HG02610 (cell line): ENCODE measurements at regions not wholly inside any gene's neighbourhood (a gene's known extent, or its start where the extent isn't known, plus 50 kb on each side); places are given as distances from the start of the nearest gene placed in this dataset.
"Not testable (repeated sequence)": the region's sequence is repeated elsewhere in the genome, so short reads cannot be mapped to it uniquely, and the experiment has no call there.

Experiments
- ATAC-seq: cut with Tn5 transposase; IDR thresholded peaks from one replicate; pipeline ENCODE4 v1.9.1; 2021; ENCODE audit warnings: mild to moderate bottlenecking, moderate library complexity; ENCODE audit not compliant: unreplicated experiment

DNA sequence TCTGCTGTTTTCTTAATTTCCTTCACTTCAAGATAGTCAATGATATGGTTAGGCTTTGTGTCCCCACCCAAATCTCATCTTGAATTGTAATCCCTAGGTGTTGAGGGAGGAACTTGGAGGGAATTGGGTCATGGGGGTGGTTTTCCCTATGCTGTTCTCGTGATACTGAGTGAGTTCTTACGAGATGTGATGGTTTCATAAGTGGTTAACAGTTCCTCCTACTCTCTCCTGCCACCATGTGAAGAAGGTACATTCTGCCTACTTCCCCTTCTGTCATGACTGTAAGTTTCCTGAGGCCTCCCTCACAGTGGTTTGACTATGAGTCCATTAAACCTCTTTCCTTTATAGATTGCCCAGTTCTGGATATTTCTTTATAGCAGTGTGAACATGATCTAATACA is 74.0 kb upstream of the SAMSN1 start:
- ATAC-seq = no peak

DNA sequence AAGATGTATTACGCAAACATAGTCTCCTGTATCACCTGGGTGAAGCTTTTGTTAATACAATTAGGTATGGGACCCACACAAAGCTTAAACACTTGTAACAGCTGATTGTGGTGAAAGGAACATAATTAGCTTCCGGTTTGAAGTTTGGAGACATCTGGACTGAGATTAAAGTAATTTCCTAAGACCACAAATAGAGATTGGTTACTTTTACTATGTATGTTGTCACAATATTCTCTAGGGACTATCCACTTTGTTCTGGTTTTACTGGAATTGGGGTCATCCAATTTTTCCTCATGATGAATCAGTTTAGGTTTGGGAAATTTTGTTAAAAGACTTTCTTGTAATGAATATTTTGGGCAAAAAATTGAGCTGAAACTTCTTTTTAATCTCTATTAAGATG is 71.8 kb upstream of the SAMSN1 start:
- no peak for ATAC-seq

DNA sequence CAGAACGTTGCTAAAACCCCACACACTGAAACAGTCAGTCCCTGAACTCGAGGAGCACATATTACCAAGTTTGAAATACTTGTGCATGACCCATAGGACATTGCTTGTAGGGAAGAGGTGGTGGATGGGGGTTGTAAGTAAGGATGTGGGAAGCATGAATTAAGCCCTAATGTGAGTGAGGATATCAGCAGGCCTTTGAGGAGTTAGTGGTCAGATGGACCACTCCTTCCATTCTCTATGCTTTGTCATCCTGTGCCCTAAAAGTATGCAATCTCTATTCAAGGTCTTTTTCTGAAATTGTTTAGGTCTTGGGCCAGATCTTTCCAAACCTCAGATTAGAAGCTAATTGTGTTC is 70.9 kb upstream of the SAMSN1 start:
- ATAC-seq = no peak

DNA sequence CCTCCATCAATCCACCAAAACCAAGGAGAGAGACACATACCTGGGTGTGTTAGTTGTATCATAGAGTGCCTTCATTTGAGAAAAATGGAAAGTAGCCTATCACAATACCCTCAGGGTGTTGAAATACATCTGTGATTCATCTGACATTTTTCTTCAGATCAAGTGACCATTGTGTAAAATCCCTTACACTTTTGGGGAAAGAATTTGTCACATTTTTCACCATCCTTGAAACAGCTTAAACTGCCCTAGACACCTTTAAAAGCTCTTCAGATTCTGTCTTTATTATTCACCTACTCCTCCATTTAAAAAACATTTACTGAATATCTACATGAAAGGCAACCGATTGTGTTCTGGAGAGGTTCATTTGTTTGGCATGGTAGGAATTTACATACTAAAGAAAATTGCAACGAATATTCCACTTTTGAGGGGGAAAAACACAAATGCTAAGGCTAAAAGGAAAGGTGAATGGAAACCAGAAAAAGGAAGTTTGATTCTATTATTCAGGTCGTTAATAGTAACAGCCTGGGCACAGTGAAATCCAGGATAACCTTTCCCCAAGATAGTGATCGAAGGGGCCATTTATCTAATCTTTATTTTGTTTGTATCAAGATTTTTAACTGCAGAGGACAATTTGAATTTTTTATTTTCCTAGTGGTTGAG is 70.4 kb upstream of the SAMSN1 start:
- no peak for ATAC-seq

DNA sequence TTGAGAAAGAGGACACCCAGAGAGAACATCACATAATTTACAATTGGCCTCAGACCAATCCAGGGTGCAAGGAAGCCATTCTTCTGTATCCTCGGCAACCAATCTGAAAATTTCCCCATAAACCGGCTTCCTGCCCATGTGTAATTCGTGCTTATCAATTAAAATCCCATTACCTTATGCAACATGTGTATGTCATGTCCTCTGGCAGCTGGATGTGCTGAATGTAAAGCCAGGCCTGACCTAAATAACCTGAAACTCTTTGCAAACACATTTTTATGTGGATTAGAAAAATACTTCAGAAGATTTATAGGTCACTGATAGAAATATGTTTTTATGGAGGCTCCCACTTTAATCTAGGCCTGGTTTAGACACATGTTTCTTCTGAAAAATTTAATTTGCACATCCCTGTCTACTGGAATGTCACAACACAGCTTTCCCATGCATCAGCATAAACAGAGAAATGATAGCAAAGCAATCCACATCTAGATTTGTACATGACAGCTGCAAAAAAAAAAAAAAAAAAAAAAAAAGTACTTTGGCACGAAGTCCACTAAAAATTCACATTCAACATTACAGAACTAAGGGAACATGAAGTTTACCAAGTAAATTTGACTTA is 69.4 kb upstream of the SAMSN1 start:
- no peak for ATAC-seq

DNA sequence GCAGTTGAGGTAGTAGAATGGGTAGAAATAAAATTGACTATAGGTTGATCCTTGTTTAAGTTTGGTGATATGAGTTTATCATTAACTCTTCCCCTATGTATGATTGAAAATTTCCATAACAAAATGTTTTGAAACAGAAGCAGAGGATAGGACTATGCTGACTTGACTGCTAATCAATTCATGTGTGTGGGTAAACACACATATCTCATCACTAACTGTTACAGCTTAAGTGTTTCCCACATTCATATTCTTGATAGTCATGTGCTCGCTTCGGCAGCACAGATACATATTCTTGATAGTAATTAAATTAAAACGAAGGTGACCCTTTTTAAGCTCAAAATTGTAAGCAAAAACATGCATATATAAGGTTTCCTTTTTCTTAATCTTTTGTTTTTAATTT is 68.2 kb upstream of the SAMSN1 start:
- no peak for ATAC-seq

DNA sequence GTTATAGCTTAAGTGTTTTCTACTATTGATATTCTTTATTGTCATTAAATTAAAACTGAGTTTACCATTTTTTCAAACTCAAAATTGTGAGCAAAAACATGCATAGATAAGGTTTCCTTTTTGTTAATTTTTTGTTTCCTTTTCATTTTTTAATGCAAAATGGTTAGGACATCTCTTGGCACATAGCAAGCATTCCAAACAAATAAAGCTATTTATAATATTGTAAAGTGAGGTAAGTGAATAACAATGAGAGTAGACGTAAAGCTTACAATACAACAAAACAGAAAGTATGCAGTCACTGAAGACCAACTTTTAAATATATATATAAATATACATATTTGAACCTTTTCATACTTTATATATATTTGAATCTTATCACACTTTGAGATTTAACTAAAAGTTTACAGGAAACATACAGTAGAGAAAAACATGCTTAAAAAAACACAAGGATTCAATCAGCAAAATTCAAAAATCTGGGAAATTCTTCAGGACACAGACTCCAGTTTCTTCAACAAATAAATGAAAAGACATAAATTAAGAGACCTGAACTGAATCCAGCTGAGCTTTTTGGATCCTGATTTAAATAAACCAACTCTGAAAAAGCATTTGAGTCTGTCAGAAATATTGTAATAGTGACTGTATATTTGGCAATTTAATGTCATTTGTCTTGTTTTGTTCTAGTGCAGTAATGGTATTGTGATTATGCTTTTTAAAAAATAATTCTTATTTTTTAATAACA is 67.5 kb upstream of the SAMSN1 start:
- no peak for ATAC-seq

DNA sequence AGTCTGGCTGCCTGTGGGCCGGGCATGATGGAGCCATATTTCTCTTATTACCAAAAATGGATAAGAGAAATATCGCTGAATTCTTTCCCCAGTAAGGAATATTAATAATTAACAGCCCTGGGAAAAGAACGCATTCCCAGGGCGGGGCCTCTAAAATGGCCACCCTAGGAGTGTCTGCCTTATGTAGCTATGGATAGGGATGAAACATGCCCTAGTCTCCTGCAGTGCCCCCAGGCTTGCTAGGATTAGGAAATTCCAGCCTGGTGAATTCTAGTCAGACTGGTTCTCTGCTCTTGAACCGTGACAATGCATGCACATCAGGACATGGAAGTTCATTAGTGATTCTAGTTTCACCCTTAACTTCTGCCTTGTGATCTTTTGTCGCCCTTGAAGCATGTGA is 64.0 kb upstream of the SAMSN1 start:
- ATAC-seq = not testable (repeated sequence)

DNA sequence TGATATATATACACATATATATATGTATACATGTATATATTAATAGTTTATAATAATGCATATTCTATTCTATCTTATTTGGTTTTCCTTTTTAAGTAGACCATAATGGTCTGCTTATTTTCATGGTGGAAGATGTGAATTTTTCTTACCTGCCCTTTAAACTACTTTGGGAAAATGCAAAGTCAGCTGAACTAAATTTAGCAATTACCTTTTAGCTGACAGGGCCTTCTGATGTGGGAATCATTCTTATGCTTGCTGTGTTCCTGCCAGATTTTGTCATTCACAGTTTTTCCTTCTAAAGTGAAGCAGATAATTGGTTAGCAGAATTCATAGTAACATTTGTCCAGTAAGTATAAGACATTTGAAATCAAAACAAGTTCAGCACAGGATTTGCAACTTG is 63.2 kb upstream of the SAMSN1 start:
- no peak for ATAC-seq

DNA sequence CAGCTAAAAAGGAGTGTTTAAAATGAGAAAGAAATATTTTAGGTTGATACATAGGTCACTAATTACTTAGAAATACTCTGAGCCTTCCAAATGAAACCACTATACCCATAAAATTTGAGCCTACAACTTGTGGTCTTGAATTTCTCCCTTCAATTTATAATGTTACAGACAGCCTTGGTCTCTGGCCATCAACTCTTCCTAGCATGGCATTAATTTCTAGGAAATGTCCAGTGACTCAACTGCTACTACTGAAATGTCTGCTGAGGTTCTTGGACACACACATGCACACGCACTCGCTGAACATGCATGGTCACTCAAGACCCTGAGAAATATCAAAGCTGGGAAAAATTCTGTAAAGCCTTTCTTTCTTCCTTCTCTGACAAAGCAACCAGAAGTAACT is 61.1 kb upstream of the SAMSN1 start:
- no peak for ATAC-seq

DNA sequence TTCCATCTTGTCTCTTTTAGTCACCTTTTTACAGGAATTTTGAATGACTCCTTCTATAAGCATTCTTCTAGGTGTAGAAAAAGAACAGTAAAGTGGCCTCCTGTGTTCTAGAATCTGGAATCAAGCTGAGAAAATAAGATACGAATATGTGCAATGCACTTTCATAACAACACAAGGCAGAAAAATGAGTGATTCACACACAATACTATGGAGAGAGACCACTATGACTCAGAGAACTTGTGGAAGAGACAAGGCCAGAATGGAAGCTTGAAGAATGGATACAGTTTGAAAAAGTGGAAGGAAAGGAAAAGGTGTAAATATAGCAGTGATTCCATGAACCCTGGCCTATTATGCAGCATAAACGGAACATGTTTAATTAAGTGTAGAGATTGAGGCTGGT is 57.1 kb upstream of the SAMSN1 start:
- no peak for ATAC-seq

DNA sequence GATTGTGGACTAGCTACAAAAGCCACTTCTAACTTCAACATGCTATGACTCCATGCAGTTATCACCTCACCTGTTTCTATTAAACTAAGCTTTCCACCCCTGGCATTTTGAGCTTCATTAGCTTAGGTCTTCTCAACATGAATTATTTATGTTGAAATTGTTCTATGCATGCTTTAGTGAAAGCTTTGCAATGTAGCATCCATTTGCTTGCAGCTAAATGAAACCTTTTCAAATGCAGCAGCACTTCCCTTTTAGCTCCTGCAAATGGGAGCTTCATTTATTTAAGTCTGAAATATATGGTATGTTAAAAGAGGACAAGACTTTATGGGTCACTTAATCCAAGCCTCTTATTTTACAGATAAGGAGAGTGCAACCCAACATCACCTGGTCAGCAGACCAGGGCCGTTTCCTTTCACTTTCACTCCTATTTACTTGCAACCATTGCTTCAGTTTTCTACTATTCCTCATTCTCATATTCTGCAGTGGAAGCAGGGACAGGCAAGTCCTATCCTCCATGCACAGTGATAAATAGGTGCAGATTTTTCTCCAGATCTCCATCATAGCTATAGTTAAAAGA is 56.4 kb upstream of the SAMSN1 start:
- ATAC-seq = peak; percentile 85

DNA sequence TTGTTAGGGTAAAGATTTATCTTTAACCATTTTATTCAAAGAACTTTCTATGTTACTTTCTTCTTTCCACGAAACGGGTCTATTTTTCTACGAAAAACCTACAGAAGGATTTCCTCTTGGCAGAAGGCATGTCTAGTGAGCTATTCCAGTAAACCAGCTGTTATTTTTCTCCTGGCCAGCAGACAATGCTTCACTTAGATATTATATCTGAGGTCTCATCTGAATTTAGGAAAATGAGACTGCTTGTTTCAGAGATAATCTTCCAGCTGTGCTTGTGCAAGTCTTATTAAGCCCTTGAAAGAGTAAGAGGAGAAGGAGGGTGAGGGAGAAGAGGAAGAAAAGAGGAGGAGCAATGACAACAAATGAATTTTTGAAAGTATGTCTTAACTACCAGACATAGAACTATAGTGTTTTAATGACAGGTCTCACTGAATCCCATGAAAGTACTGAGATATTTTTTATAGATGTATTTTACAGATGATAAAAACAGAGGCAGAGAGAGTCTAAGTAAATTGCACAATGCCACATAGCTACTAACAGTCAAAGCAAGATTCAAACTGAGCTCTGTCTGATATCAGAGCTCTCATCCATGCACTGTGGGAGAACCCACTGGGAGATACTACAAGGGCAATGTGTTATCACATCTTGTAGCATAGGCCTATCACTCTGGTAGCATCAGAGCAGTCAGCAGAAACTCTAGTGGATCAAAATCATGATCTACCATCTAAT is 54.6 kb upstream of the SAMSN1 start:
- no peak for ATAC-seq

DNA sequence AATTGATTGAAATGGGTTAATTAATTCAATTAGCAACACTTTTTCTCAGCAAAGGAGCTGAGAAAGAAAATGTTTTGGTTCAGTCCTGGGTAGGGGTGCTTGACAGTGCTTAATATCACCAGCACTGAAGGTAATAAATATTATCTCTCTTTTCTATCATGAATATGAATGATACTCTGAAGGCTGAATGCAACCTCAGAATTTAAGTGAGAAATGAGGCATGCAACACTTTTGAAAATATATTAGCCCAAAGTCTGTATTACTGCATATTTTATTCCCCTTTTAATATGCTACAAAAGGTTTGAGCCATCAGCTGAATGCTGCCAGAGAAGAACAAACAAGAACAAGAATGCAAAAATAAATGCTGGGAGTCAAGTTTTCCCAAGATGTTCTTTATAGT is 52.0 kb upstream of the SAMSN1 start:
- ATAC-seq = no peak
